Neural progenitor cell (in vitro differentiated cells): ENCODE measurements at regions not wholly inside any gene's neighbourhood (a gene's known extent, or its start where the extent isn't known, plus 50 kb on each side); places are given as distances from the start of the nearest gene placed in this dataset.

Experiments
- CTCF ChIP-seq: fragments of 200-600 bp; sonication (generic); IDR thresholded peaks from 2 replicates; pipeline ENCODE4 v1.5.1; 2017; ENCODE audit warnings: antibody characterized with exemption, mild to moderate bottlenecking
- EZH2 ChIP-seq: fragments of 200-600 bp; sonication (generic); IDR thresholded peaks from 2 replicates; pipeline ENCODE4 v1.6.1; 2017; ENCODE audit warnings: antibody characterized with exemption, mild to moderate bottlenecking, moderate library complexity

DNA sequence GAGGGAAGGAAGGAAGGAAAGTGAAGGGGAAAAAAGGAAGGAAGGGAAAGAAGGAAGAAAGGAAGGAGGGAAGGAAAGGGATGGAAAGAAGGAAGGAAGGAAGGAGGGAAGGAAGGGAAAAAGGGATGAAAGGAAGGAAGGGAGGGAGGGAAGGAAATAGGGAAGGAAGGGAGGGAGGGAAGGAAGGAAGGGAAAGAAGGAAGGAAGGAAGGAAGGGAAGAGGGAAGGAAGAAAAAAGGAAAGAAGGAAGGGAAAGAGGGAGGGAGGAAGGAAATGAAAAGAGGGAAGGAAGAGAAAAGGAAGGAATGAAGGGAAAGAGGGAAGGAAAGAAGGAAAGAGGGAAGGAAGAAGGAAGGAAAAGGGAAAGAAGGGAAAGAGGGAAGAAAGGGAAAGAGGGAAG is 136.9 kb downstream of the BARX1 start:
- TF ChIP-seq EZH2 (no peak), CTCF (no peak)
